Activated gamma-delta T cell treated with Interleukin-2 at 50 U/mL for 16 hours (primary cell): ENCODE measurements at regions not wholly inside any gene's neighbourhood (a gene's known extent, or its start where the extent isn't known, plus 50 kb on each side); places are given as distances from the start of the nearest gene placed in this dataset.
"Not testable (repeated sequence)": the region's sequence is repeated elsewhere in the genome, so short reads cannot be mapped to it uniquely, and the experiment has no call there.

Source experiments
- DNase-seq: peaks from one replicate; pipeline ENCODE4 v3.0.0-alpha.2; 2020

- DNase-seq: no peak
These were observed 522.3 kb upstream of the NUDT12 start for GRCh38 chr5:104084896-104085295.

GRCh38 chr5:104082754-104083153 is 520.2 kb upstream of the NUDT12 start:
- DNase-seq: no peak

- no peak for DNase-seq
These were observed 518.6 kb upstream of the NUDT12 start for GRCh38 chr5:104081232-104081631.

- no peak for DNase-seq
These were observed 518.1 kb upstream of the NUDT12 start for GRCh38 chr5:104080646-104081175.

GRCh38 chr5:104079861-104080645 is 517.5 kb upstream of the NUDT12 start:
- not testable (repeated sequence) for DNase-seq

- no peak for DNase-seq
These were observed 509.3 kb upstream of the NUDT12 start for GRCh38 chr5:104071887-104072286.

- DNase-seq: no peak
These were observed 500.2 kb upstream of the NUDT12 start for GRCh38 chr5:104062621-104063377.

- no peak for DNase-seq
These were observed 499.1 kb upstream of the NUDT12 start for GRCh38 chr5:104061707-104062106.

GRCh38 chr5:104053353-104053649 is 490.7 kb upstream of the NUDT12 start:
- DNase-seq: no peak

GRCh38 chr5:104052558-104053352 is 490.2 kb upstream of the NUDT12 start:
- no peak for DNase-seq

- DNase-seq: no peak
These were observed 487.8 kb upstream of the NUDT12 start for GRCh38 chr5:104050436-104050835.

- no peak for DNase-seq
These were observed 487.2 kb upstream of the NUDT12 start for GRCh38 chr5:104049752-104050151.

GRCh38 chr5:104048231-104048630 is 485.6 kb upstream of the NUDT12 start:
- no peak for DNase-seq

- DNase-seq: no peak
These were observed 483.4 kb upstream of the NUDT12 start for GRCh38 chr5:104045987-104046386.

GRCh38 chr5:104039871-104040270 is 477.3 kb upstream of the NUDT12 start:
- not testable (repeated sequence) for DNase-seq

GRCh38 chr5:104037136-104037535 is 474.5 kb upstream of the NUDT12 start:
- not testable (repeated sequence) for DNase-seq

- DNase-seq: not testable (repeated sequence)
These were observed 470.6 kb upstream of the NUDT12 start for GRCh38 chr5:104033186-104033585.

- no peak for DNase-seq
These were observed 461.9 kb upstream of the NUDT12 start for GRCh38 chr5:104024538-104024937.

GRCh38 chr5:104023739-104024138 is 461.1 kb upstream of the NUDT12 start:
- no peak for DNase-seq

- no peak for DNase-seq
These were observed 457.4 kb upstream of the NUDT12 start for GRCh38 chr5:104019956-104020355.

GRCh38 chr5:104018299-104018698 is 455.7 kb upstream of the NUDT12 start:
- DNase-seq: no peak

GRCh38 chr5:104016646-104017045 is 454.1 kb upstream of the NUDT12 start:
- no peak for DNase-seq

GRCh38 chr5:104015765-104016164 is 453.2 kb upstream of the NUDT12 start:
- no peak for DNase-seq
